Vagina (tissue), 2 donors: ENCODE measurements at regions not wholly inside any gene's neighbourhood (a gene's known extent, or its start where the extent isn't known, plus 50 kb on each side); places are given as distances from the start of the nearest gene placed in this dataset.

Source experiments
- DNase-seq, 2 donors: peaks; one replicate each; pipeline ENCODE4 v3.0.0-alpha.2; 2017; ENCODE audit errors: extremely low spot score in 2 of 2
- H3K27ac ChIP-seq: fragments of 200-600 bp; sonication (generic); one replicate; pipeline ENCODE4 v1.5.1; 2019
- H3K27me3 ChIP-seq: fragments of 200-600 bp; sonication (generic); one replicate; pipeline ENCODE4 v1.5.1; 2019
- H3K36me3 ChIP-seq, 2 donors: fragments of 200-600 bp; sonication (generic); one replicate each; pipeline ENCODE4 v1.5.1; 2017 to 2019
- H3K4me1 ChIP-seq: fragments of 200-600 bp; sonication (generic); one replicate; pipeline ENCODE4 v1.5.1; 2019
- H3K4me3 ChIP-seq, 2 donors: fragments of 200-600 bp; sonication (generic); 1 replicate in 1 of 2; 2 replicates in 1 of 2; pipeline ENCODE4 v1.5.1; 2016 to 2019
- H3K9me3 ChIP-seq: fragments of 200-600 bp; sonication (generic); one replicate; pipeline ENCODE4 v1.5.1; 2019
- POLR2A ChIP-seq, 2 donors: fragments of 450-650 bp; IDR thresholded peaks; one replicate each; pipeline ENCODE4 v1.6.1; 2017; ENCODE audit warnings: antibody characterized with exemption in 2 of 2, mild to moderate bottlenecking in 2 of 2, moderate library complexity in 2 of 2
- POLR2AphosphoS5 ChIP-seq, 2 donors: sonication (generic); formaldehyde crosslinking; IDR thresholded peaks; one replicate each; pipeline ENCODE4 v1.9.0; 2017; ENCODE audit warnings: antibody characterized with exemption in 2 of 2, mild to moderate bottlenecking in 2 of 2, low read depth in 1 of 2; ENCODE audit not compliant: insufficient read depth in 1 of 2
- intact Hi-C: fragments of 100-400 bp; cut with DNase I; formaldehyde crosslinking; loops from one replicate; pipeline ENCODE4 v1.15.1; 2023
- TF ChIP-seq, protein P1 (sequence below), 3 experiments: fragments of 450-650 bp in 2 of 3; fragments of 200-600 bp in 1 of 3; sonication (generic) in 1 of 3; IDR thresholded peaks; one replicate each; pipeline ENCODE4 v1.5.1; 2017 to 2019; ENCODE audit warnings: antibody characterized with exemption in 3 of 3, mild to moderate bottlenecking in 2 of 3, moderate library complexity in 2 of 3

DNA sequence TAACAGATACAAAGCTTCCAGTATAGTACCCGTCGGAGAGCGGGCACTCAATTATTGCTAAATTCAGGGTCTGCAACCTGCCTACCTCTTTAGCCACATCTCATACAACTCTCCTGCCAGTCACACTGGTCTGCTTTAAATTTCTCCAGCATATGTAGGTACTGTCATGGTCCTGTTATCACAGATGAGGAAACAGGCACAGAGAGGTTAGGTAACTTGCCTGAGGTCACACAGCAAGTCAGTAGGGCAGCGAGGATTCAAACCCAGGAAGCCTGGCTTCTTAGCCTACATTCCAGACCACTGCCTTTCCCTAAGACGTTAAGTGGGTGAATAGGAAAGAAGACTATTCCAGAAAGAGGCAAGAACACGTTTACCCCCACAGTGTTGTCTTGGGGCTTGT is 186.0 kb upstream of the NFIB start:
- intact Hi-C loops, result no loop called here
- TF ChIP-seq POLR2AphosphoS5 (IDR thresholded peaks at IDR 0.05; ENCODE audit: insufficient read depth in 1 of 2, low read depth in 1 of 2), result no peak
- TF ChIP-seq, protein P1, sequence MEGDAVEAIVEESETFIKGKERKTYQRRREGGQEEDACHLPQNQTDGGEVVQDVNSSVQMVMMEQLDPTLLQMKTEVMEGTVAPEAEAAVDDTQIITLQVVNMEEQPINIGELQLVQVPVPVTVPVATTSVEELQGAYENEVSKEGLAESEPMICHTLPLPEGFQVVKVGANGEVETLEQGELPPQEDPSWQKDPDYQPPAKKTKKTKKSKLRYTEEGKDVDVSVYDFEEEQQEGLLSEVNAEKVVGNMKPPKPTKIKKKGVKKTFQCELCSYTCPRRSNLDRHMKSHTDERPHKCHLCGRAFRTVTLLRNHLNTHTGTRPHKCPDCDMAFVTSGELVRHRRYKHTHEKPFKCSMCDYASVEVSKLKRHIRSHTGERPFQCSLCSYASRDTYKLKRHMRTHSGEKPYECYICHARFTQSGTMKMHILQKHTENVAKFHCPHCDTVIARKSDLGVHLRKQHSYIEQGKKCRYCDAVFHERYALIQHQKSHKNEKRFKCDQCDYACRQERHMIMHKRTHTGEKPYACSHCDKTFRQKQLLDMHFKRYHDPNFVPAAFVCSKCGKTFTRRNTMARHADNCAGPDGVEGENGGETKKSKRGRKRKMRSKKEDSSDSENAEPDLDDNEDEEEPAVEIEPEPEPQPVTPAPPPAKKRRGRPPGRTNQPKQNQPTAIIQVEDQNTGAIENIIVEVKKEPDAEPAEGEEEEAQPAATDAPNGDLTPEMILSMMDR (IDR thresholded peaks at IDR 0.05), result no peak
- Histone ChIP-seq H3K9me3 (no peaks in the 10 kb centered on the region), H3K4me1 (no peaks in the 10 kb centered on the region), H3K36me3 (no peaks in the 10 kb centered on the region), H3K27me3 (no peaks in the 10 kb centered on the region), H3K27ac (no peak overlapping the region), H3K4me3 (no peak overlapping the region)
- no peak for DNase-seq

DNA sequence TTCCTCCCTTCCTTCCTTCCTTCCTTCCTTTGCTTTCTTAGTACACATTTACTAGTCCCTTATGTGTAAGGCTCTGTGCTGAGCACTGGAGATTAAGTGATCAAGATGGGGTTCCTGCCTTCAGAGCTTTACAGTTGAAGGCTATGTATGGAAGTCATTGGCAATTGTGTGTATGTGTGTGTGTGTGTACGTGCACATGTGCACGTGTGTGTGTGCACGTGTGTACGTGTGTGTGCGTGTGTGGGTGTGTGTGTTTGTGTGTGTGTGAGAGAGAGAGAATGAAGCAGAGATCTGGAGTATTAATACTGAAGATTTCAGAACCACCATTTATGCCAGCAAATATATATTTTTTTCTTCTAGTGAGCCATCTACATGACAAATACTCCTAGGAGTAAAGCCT is 184.9 kb upstream of the NFIB start:
- intact Hi-C loops, result no loop called here
- no peaks in the 10 kb centered on the region for H3K27me3 ChIP-seq
- TF ChIP-seq, protein P1 (IDR thresholded peaks at IDR 0.05), result no peak
- TF ChIP-seq POLR2A (IDR thresholded peaks at IDR 0.05) (no peak), POLR2AphosphoS5 (IDR thresholded peaks at IDR 0.05; ENCODE audit: insufficient read depth in 1 of 2, low read depth in 1 of 2) (no peak)
- DNase-seq, result no peak
- H3K4me1 ChIP-seq, result no peaks in the 10 kb centered on the region
- no peaks in the 10 kb centered on the region for H3K9me3 ChIP-seq
- no peak overlapping the region for H3K4me3 ChIP-seq
- H3K36me3 ChIP-seq, result no peaks in the 10 kb centered on the region
- no peak overlapping the region for H3K27ac ChIP-seq

DNA sequence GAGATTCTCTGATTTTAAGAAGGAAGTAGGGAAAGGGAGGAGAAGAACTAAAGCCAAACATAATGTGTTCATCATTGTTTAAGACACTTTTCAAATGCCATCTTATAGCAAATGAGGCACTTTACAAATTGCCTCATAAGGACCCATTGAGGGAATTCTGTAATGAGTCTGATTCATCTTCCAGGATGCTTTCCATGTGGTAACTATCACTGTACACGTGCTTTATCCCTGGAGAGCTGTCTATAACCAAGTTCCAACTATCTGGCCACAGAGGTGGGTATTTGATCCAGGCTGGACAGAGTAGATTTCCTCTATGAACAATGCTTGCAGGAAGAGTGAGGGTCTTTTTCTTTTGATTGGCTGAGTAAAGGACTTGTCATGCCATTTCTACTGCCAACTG is 183.5 kb upstream of the NFIB start:
- Histone ChIP-seq H3K4me3 (no peak overlapping the region), H3K27ac (no peak overlapping the region), H3K4me1 (no peaks in the 10 kb centered on the region), H3K36me3 (no peaks in the 10 kb centered on the region), H3K27me3 (no peaks in the 10 kb centered on the region), H3K9me3 (no peaks in the 10 kb centered on the region)
- TF ChIP-seq POLR2A (IDR thresholded peaks at IDR 0.05) (no peak), POLR2AphosphoS5 (IDR thresholded peaks at IDR 0.05; ENCODE audit: insufficient read depth in 1 of 2, low read depth in 1 of 2) (no peak)
- TF ChIP-seq, protein P1 (IDR thresholded peaks at IDR 0.05), result no peak
- intact Hi-C loops, result no loop called here
- DNase-seq, result no peak

DNA sequence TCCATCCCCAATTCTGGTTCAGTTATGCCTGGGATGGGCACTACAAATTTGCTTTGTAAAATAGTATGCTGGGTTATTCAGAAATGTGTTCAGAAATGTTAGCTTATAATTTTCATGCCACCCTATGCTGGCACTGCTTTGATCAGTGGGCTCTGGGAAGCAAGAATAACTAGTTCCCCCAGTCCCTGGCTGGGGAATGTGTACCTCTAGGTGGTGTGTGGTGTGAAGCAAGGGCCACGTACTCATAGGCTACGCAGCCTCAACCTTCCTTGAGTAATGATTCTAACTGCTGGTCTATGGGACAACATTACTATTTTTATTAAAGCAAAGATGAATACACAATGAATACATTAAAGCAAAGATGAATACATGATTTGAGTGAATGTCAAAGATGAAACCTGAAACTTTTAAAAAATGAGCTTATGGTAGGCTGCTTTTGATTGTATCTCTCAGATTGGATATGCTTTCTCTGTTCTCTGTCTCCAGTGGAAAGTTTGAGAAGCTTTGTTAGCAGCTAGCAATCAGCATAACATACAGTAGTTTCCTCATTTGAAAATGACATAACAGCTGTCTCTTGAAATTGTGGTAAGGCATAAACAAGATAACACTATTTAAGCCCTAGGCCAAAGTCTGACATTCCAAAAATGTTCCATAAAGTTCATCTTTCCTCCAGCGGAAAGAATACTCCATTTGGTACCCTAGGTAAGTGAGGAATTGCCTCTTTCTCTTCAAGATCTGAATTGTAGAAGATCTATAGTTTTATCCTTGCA is 174.7 kb upstream of the NFIB start:
- H3K4me3 ChIP-seq, result no peak overlapping the region
- H3K9me3 ChIP-seq, result no peaks in the 10 kb centered on the region
- H3K36me3 ChIP-seq, result no peaks in the 10 kb centered on the region
- TF ChIP-seq POLR2A (IDR thresholded peaks at IDR 0.05) (no peak), POLR2AphosphoS5 (IDR thresholded peaks at IDR 0.05; ENCODE audit: insufficient read depth in 1 of 2, low read depth in 1 of 2) (no peak)
- TF ChIP-seq, protein P1 (IDR thresholded peaks at IDR 0.05), result no peak
- intact Hi-C loops, result no loop called here
- no peak for DNase-seq
- no peaks in the 10 kb centered on the region for H3K27me3 ChIP-seq
- H3K4me1 ChIP-seq, result no peaks in the 10 kb centered on the region
- no peak overlapping the region for H3K27ac ChIP-seq

DNA sequence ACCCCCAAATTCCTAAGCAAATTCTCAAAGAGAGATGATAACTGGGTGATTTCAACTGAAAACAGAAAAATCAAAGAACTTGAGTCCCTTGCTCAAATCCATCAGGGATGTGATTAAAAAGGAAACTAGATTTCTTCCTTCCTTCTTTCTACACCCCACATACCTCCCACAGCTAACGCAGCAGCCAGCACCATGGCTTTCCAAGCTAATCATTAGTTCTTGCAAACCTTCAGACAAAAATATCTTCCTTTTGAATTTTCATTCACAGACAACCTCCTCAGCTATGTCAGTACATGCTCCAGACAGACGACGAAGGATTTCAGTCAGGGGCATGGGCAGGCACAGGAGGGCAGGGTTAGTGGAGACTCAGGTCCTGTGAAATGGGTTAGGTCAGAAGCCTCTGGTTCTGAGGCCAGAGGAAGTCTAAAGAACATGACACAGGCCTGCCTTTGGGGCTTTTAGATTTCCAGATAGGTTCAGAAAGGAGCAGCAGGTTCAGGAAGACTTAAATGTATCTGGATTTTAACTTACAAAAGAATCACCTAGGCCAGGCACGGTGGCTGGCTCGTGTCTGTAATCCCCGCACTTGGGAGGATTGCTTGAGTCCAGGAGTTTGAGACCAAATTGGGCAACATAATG is 173.7 kb upstream of the NFIB start:
- TF ChIP-seq POLR2A (IDR thresholded peaks at IDR 0.05) (no peak), POLR2AphosphoS5 (IDR thresholded peaks at IDR 0.05; ENCODE audit: insufficient read depth in 1 of 2, low read depth in 1 of 2) (no peak)
- TF ChIP-seq, protein P1 (IDR thresholded peaks at IDR 0.05), result no peak
- no peaks in the 10 kb centered on the region for H3K36me3 ChIP-seq
- no peak for DNase-seq
- H3K9me3 ChIP-seq, result no peaks in the 10 kb centered on the region
- no peaks in the 10 kb centered on the region for H3K27me3 ChIP-seq
- no peak overlapping the region for H3K4me3 ChIP-seq
- no peak overlapping the region for H3K27ac ChIP-seq
- H3K4me1 ChIP-seq, result no peaks in the 10 kb centered on the region
- intact Hi-C loops, result no loop called here
